NT2/D1 (cell line): ENCODE measurements at regions not wholly inside any gene's neighbourhood (a gene's known extent, or its start where the extent isn't known, plus 50 kb on each side); places are given as distances from the start of the nearest gene placed in this dataset.

ENCODE experiments used
- SUZ12 ChIP-seq: IDR thresholded peaks from 2 replicates; pipeline ENCODE4 v1.6.1; 2011; ENCODE audit not compliant: insufficient read length, insufficient read depth; ENCODE audit errors: extremely low read depth
- YY1 ChIP-seq: IDR thresholded peaks from 2 replicates; pipeline ENCODE4 v1.6.1; 2011; ENCODE audit not compliant: insufficient read length, insufficient read depth
- ZNF274 ChIP-seq: IDR thresholded peaks from 2 replicates; pipeline ENCODE4 v1.6.1; 2011; ENCODE audit warnings: mild to moderate bottlenecking, low read depth, low read length

DNA sequence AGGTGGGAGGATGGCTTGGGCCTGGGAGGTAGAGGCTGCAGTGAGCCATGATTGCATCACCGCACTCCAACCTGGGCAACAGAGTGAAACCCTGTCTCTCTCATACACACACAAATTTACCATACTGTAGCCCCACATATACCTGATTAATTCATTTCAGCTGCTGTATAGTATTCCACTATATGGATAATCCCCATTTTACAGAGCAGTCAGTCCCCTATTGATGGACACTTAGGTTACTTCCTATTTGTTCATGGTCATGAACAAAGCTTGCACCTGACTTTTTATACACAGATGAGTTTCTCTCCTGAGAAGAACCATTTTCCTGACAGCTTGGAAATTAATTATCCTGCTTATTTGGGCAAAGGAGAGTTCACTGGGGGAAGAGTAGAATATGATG lies 59.2 kb downstream of the EMX2 start:
- TF ChIP-seq YY1 (no peak), ZNF274 (no peak), SUZ12 (no peak)
